Neural cell (in vitro differentiated cells): ENCODE measurements at regions not wholly inside any gene's neighbourhood (a gene's known extent, or its start where the extent isn't known, plus 50 kb on each side); places are given as distances from the start of the nearest gene placed in this dataset.

Experiments
- CTCF ChIP-seq: fragments of 450-650 bp; IDR thresholded peaks from 2 replicates; pipeline ENCODE4 v1.5.1; 2014; ENCODE audit warnings: antibody characterized with exemption, mild to moderate bottlenecking, moderate library complexity; ENCODE audit not compliant: poor library complexity, severe bottlenecking
- EP300 ChIP-seq: fragments of 450-650 bp; conservative IDR thresholded peaks from 2 replicates; pipeline ENCODE4 v1.6.1; 2014; ENCODE audit warnings: antibody characterized with exemption, mild to moderate bottlenecking, moderate library complexity; ENCODE audit not compliant: poor library complexity, severe bottlenecking
- EZH2 ChIP-seq: fragments of 200-600, 300-800 bp; shearing (Covaris generic), sonication (generic); IDR thresholded peaks from 2 replicates; pipeline ENCODE4 v1.6.1; 2014; ENCODE audit warnings: antibody characterized with exemption, low read length, borderline replicate concordance, mild to moderate bottlenecking; ENCODE audit not compliant: insufficient read depth, poor library complexity, severe bottlenecking
- SMC3 ChIP-seq: fragments of 450-650 bp; conservative IDR thresholded peaks from 2 replicates; pipeline ENCODE4 v1.6.1; 2014; ENCODE audit warnings: antibody characterized with exemption, mild to moderate bottlenecking, moderate library complexity; ENCODE audit not compliant: poor library complexity
- TAF1 ChIP-seq: IDR thresholded peaks from 2 replicates; pipeline ENCODE4 v1.6.1; 2012; ENCODE audit warnings: low read depth

GRCh38 chr6:137304020-137304780 is 85.0 kb upstream of the IFNGR1 start:
- TF ChIP-seq CTCF (no peak), EP300 (no peak), TAF1 (no peak), EZH2 (no peak), SMC3 (no peak)
